ENCODE measurements at regions not wholly inside any gene's neighbourhood (a gene's known extent, or its start where the extent isn't known, plus 50 kb on each side); places are given as distances from the start of the nearest gene placed in this dataset.

DNA sequence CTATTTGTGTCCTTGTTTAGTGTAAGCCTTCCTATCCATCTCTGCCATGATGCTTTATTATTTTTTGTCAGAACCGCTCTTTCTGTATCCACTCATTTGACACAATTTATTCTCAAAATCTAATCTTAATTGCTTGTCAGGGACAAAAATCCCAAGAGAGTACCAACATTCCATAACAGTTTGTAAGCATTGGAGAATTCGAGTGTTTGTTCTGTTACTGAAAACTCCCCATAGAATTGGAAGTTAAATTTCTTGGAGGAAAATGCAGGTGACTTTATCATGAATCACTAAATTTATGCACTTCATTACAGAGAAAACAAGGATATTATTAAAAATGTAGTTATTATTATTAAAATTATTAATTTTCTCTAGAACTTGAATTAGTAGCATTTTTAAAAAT lies 1986.1 kb downstream of the ARAP2 start:
- TF ChIP-seq CTCF (IDR thresholded peaks at IDR 0.05 in 2 of 3, conservative IDR thresholded peaks at IDR 0.05 in 1 of 3; ENCODE audit: borderline replicate concordance in 1 of 3, insufficient read depth in 1 of 3, low read depth in 2 of 3, low read length in 2 of 3): no peak
- no peak for TF ChIP-seq CEBPB (IDR thresholded peaks at IDR 0.05; ENCODE audit: low read depth)
- TF ChIP-seq SRF (IDR thresholded peaks at IDR 0.05; ENCODE audit: low read depth): no peak
- TF ChIP-seq, protein P1, sequence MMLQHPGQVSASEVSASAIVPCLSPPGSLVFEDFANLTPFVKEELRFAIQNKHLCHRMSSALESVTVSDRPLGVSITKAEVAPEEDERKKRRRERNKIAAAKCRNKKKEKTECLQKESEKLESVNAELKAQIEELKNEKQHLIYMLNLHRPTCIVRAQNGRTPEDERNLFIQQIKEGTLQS (IDR thresholded peaks at IDR 0.05): no peak
- TF ChIP-seq MAX (IDR thresholded peaks at IDR 0.05): no peak
- TF ChIP-seq POLR2A (IDR thresholded peaks at IDR 0.05; ENCODE audit: borderline replicate concordance, extremely low read depth, insufficient read depth, insufficient read length): no peak
- no peak for TF ChIP-seq ZFX (IDR thresholded peaks at IDR 0.05)
- no peak for TF ChIP-seq RAD21 (IDR thresholded peaks at IDR 0.05; ENCODE audit: low read depth)
- TF ChIP-seq, protein P2, sequence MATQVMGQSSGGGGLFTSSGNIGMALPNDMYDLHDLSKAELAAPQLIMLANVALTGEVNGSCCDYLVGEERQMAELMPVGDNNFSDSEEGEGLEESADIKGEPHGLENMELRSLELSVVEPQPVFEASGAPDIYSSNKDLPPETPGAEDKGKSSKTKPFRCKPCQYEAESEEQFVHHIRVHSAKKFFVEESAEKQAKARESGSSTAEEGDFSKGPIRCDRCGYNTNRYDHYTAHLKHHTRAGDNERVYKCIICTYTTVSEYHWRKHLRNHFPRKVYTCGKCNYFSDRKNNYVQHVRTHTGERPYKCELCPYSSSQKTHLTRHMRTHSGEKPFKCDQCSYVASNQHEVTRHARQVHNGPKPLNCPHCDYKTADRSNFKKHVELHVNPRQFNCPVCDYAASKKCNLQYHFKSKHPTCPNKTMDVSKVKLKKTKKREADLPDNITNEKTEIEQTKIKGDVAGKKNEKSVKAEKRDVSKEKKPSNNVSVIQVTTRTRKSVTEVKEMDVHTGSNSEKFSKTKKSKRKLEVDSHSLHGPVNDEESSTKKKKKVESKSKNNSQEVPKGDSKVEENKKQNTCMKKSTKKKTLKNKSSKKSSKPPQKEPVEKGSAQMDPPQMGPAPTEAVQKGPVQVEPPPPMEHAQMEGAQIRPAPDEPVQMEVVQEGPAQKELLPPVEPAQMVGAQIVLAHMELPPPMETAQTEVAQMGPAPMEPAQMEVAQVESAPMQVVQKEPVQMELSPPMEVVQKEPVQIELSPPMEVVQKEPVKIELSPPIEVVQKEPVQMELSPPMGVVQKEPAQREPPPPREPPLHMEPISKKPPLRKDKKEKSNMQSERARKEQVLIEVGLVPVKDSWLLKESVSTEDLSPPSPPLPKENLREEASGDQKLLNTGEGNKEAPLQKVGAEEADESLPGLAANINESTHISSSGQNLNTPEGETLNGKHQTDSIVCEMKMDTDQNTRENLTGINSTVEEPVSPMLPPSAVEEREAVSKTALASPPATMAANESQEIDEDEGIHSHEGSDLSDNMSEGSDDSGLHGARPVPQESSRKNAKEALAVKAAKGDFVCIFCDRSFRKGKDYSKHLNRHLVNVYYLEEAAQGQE (IDR thresholded peaks at IDR 0.05; ENCODE audit: low read depth): no peak
- no peak for TF ChIP-seq TCF7L2 (IDR thresholded peaks at IDR 0.05; ENCODE audit: borderline replicate concordance, extremely low read depth, insufficient read depth, insufficient read length)
- no peak for TF ChIP-seq CBX3 (IDR thresholded peaks at IDR 0.05; ENCODE audit: low read depth)
- no peak for TF ChIP-seq EGR1 (IDR thresholded peaks at IDR 0.05; ENCODE audit: low read depth)
- TF ChIP-seq ZNF274 (IDR thresholded peaks at IDR 0.05; ENCODE audit: low read depth, low read length): no peak
- TF ChIP-seq POLR2AphosphoS5 (IDR thresholded peaks at IDR 0.05; ENCODE audit: low read depth, low read length): no peak
- no peak for TF ChIP-seq JUND (IDR thresholded peaks at IDR 0.05)
- TF ChIP-seq YY1 (IDR thresholded peaks at IDR 0.05; ENCODE audit: extremely low read depth, insufficient replicate concordance, low read depth, low read length): no peak
- no peak for TF ChIP-seq SIN3A (IDR thresholded peaks at IDR 0.05; ENCODE audit: low read depth)
- TF ChIP-seq FOSL1 (IDR thresholded peaks at IDR 0.05; ENCODE audit: low read depth): no peak
- ATAC-seq (no peak), DNase-seq (ENCODE audit: low read depth, low spot score) (no peak)
- Histone ChIP-seq H3K4me1 (ENCODE audit: control insufficient read depth in 1 of 2, insufficient read depth in 2 of 2, low read length in 2 of 2) (no peaks in the 10 kb centered on the region), H3K79me2 (ENCODE audit: insufficient read depth, low read length) (no peaks in the 10 kb centered on the region), H2AFZ (ENCODE audit: low read depth, low read length, poor library complexity, severe bottlenecking) (no peak overlapping the region), H3K27me3 (ENCODE audit: insufficient read depth, low read length) (no peaks in the 10 kb centered on the region), H3K36me3 (ENCODE audit: control insufficient read depth in 1 of 2, insufficient read depth in 2 of 2, low read length in 2 of 2) (no peaks in the 10 kb centered on the region), H3K27ac (ENCODE audit: low read depth, low read length) (no peak overlapping the region), H3K9me3 (ENCODE audit: control insufficient read depth in 1 of 2, insufficient read depth in 1 of 2, low read depth in 1 of 2, low read length in 2 of 2) (no peaks in the 10 kb centered on the region), H3K9ac (ENCODE audit: low read length) (no peak overlapping the region), H3K4me2 (ENCODE audit: low read length) (no peak overlapping the region), H3K9me2 (ENCODE audit: insufficient read depth) (no peaks in the 10 kb centered on the region), H4K20me1 (ENCODE audit: insufficient read depth) (no peaks in the 10 kb centered on the region), H3K4me3 (replicated peaks in 1 of 2; ENCODE audit: low read depth in 1 of 2, low read length in 2 of 2) (no peak overlapping the region)
- intact Hi-C loops (cut with micrococcal nuclease): no loop called here
- ChIA-PET RAD21 (ENCODE audit: low non-redundant PET in 1 of 2, low total read pairs in 2 of 2, uncharacterized antibody in 2 of 2, unreplicated experiment in 2 of 2) (no interaction called here), POLR2A (no interaction called here), CTCF (no interaction called here)
- no TSS peak for BruUV-seq (replicated peaks)

Data from HCT116 (cell line).